ENCODE measurements at regions not wholly inside any gene's neighbourhood (a gene's known extent, or its start where the extent isn't known, plus 50 kb on each side); places are given as distances from the start of the nearest gene placed in this dataset.
"Not testable (repeated sequence)": the region's sequence is repeated elsewhere in the genome, so short reads cannot be mapped to it uniquely, and the experiment has no call there.

DNA sequence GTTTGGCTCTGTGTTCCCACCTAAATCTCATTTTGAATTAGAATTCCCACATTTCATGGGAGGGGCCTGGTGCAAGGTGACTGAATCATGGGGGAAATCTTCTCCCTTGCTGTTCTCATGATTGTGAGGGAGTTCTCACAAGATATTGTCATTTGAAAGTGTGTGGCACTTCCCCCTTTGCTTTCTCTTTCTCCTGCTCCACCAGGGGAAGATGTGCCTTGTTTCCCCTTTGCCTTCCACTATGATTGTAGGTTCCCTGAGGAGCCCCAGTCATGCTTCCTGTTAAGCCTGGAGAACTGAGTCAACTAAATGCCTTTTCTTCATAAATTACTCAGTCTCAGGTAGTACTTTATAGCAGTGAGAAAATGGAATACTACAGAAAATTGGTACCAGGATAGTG is 157.2 kb upstream of the TPRG1 start:
- H3K27ac Mint-ChIP-seq, result no peak overlapping the region
- peaks cover 21 to 48% of the 10 kb centered on the region in 2 donors for H3K36me3 Mint-ChIP-seq
- DNase-seq (ENCODE audit: low spot score in 2 of 2), result no peak
- peaks cover 22 to 34% of the 10 kb centered on the region in 2 donors for H3K9me3 Mint-ChIP-seq
- no peak for ATAC-seq

- not testable (repeated sequence) for H3K36me3 Mint-ChIP-seq; ATAC-seq; H3K27ac Mint-ChIP-seq; H3K9me3 Mint-ChIP-seq; DNase-seq (ENCODE audit: low spot score in 2 of 2)
These were observed 148.9 kb upstream of the TPRG1 start for GRCh38 chr3:189022576-189023466.

GRCh38 chr3:189025866-189026265 is 145.9 kb upstream of the TPRG1 start:
- H3K9me3 Mint-ChIP-seq, result peaks cover 0 to 9% of the 10 kb centered on the region in 2 donors
- DNase-seq (ENCODE audit: low spot score in 2 of 2) (no peak), ATAC-seq (no peak)
- no peak overlapping the region for H3K27ac Mint-ChIP-seq
- H3K36me3 Mint-ChIP-seq, result peaks cover 0 to 10% of the 10 kb centered on the region in 2 donors

GRCh38 chr3:189027626-189028155 is 144.1 kb upstream of the TPRG1 start:
- DNase-seq (ENCODE audit: low spot score in 2 of 2) (no peak), ATAC-seq (no peak)
- Mint-ChIP-seq H3K9me3 (peaks cover 0 to 9% of the 10 kb centered on the region in 2 donors), H3K36me3 (peaks cover 0 to 10% of the 10 kb centered on the region in 2 donors), H3K27ac (no peak overlapping the region)

DNA sequence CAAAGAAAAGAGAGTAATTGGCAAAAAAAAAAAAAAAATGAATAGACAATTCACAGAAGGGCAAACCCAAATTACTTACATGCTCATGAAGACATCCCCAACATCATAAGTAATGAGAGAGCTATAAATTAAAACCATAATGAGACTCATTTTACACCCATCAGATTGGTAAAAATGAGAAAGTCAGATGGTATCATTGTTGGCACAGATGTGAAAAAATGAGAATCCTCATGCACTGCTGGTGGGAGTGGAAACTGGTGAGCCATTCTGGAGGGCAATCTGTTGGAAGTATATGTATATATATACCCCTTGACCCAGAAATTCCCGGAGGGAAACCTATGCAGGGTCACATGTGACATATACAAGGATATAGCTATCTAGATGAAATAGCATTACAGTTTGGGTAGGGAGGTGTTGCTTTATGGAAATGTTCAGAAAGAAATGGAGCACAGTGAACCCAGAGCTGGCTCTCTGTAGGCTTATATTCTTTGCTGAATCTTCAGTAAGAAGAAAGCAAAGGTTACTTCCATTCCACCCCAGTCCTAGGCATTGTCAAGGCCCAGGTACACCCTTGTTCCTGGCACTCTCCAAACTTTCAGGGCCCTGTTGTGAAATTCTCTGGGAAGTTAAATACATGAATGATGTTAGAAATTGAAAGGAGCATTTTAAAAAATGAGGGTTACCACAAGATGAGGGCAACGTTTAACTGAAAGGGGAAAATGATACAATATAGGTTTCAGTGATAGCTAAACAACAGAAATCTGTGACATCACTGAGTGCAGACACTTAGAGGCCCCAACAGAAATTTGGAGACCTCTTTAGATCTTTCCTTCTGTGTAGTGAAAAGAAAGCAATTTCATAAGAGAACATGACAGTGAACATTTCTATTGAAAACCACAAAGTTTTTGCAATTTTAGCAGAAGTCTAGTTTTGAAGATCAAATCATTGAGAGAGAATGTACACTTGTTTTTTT is 132.7 kb upstream of the TPRG1 start:
- H3K36me3 Mint-ChIP-seq, result no peaks in the 10 kb centered on the region
- ATAC-seq, result peak; percentile 33 to 89
- no peak for DNase-seq (ENCODE audit: low spot score in 2 of 2)
- no peak overlapping the region for H3K27ac Mint-ChIP-seq
- peaks cover 0 to 5% of the 10 kb centered on the region in 2 donors for H3K9me3 Mint-ChIP-seq

GRCh38 chr3:189040656-189041335 is 131.0 kb upstream of the TPRG1 start:
- Mint-ChIP-seq H3K36me3 (no peaks in the 10 kb centered on the region), H3K27ac (no peak overlapping the region), H3K9me3 (peaks cover 0 to 5% of the 10 kb centered on the region in 2 donors)
- ATAC-seq (no peak), DNase-seq (ENCODE audit: low spot score in 2 of 2) (no peak)

DNA sequence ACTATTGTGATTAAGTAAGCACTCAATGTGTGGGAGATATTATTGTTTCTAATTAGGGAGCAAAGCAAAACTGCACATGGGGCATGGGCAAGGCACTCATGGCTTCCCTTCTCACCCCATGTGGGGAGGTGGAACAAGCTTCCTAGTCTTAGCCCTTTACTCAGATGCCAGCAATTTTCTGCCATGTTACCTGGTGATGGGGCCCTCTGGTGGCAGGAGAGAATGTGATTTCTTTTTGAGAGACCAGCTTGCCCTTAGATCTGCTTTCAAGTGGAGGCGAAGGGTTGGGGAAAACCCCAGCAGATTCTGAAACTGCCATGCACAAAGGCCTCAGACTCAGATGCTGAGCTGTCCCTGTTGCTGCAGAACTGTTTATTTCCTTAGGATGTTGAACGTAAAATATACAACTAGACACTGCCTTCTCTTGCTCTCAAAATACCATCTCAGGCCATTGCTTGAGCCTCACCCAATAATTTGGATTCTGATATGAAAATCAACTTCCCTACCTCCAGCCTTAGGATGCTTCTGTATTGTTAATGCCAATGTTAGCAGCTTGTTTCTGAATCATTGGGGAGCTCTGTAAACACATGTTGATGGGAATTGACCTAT is 130.2 kb upstream of the TPRG1 start:
- ATAC-seq, result peak; percentile 85 to 99
- DNase-seq (ENCODE audit: low spot score in 2 of 2), result peak; percentile 67 to 75
- no peaks in the 10 kb centered on the region for H3K36me3 Mint-ChIP-seq
- H3K27ac Mint-ChIP-seq, result no peak overlapping the region
- no peaks in the 10 kb centered on the region for H3K9me3 Mint-ChIP-seq

- DNase-seq (ENCODE audit: low spot score in 2 of 2), result no peak
- Mint-ChIP-seq H3K36me3 (no peaks in the 10 kb centered on the region), H3K27ac (no peak overlapping the region), H3K9me3 (no peaks in the 10 kb centered on the region)
- no peak for ATAC-seq
These were observed 128.9 kb upstream of the TPRG1 start for GRCh38 chr3:189042832-189043231.

GRCh38 chr3:189049458-189050236 is 122.1 kb upstream of the TPRG1 start:
- Mint-ChIP-seq H3K9me3 (no peaks in the 10 kb centered on the region), H3K36me3 (peaks cover 0 to 6% of the 10 kb centered on the region in 2 donors), H3K27ac (peak overlapping the region; percentile 12 to 22)
- DNase-seq (ENCODE audit: low spot score in 2 of 2), result no peak
- ATAC-seq, result peak in 1 of 2 donors; percentile 47

GRCh38 chr3:189053322-189053721 is 118.4 kb upstream of the TPRG1 start:
- ATAC-seq (no peak), DNase-seq (ENCODE audit: low spot score in 2 of 2) (no peak)
- Mint-ChIP-seq H3K9me3 (no peaks in the 10 kb centered on the region), H3K27ac (no peak overlapping the region), H3K36me3 (peaks cover 0 to 6% of the 10 kb centered on the region in 2 donors)

GRCh38 chr3:189056646-189057335 is 115.0 kb upstream of the TPRG1 start:
- no peak for ATAC-seq
- Mint-ChIP-seq H3K36me3 (peaks cover 0 to under 1% of the 10 kb centered on the region in 2 donors), H3K27ac (no peak overlapping the region), H3K9me3 (peaks cover under 1 to 14% of the 10 kb centered on the region in 2 donors)
- no peak for DNase-seq (ENCODE audit: low spot score in 2 of 2)

DNA sequence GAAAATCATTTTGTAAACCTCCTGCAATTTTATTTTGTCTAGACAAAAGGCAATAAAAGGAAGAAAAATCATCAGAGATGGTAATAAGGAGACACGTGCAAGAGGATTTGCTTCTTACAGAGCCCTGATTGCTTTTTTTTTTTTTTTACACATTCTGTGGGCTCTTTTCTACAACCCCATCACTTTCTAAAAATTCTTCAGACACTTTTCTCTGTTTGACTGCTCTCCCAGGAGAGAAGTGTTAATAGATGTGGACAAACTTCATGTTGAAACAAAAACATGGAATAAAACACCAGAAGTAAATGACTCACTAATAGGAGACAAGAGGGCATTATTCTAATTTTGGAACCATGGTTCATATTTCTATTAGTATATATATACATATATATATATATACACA is 114.4 kb upstream of the TPRG1 start:
- DNase-seq (ENCODE audit: low spot score in 2 of 2) (no peak), ATAC-seq (no peak)
- Mint-ChIP-seq H3K36me3 (peaks cover 0 to 4% of the 10 kb centered on the region in 2 donors), H3K9me3 (peaks cover 4 to 18% of the 10 kb centered on the region in 2 donors), H3K27ac (no peak overlapping the region)

DNA sequence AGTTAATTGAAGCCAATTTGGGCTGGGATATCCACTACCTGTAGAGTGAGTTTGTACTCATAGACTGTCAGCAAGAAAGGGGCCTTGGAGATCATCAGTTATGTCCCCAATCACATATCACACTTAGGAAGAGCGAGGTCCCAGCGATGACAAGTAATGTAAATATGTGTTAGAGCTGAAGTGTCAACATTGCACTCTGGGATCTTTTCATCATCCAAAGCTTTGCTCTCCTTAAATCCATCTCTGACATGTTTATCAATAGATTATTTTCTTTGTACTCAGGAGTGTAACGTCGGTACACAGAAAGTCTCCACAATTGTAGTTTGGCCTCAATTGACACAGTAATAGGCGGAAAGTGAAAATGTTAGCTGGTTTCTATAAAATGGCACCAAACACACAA is 113.7 kb upstream of the TPRG1 start:
- Mint-ChIP-seq H3K27ac (no peak overlapping the region), H3K9me3 (peaks cover 4 to 18% of the 10 kb centered on the region in 2 donors), H3K36me3 (peaks cover 0 to 4% of the 10 kb centered on the region in 2 donors)
- ATAC-seq, result no peak
- DNase-seq (ENCODE audit: low spot score in 2 of 2), result no peak

DNA sequence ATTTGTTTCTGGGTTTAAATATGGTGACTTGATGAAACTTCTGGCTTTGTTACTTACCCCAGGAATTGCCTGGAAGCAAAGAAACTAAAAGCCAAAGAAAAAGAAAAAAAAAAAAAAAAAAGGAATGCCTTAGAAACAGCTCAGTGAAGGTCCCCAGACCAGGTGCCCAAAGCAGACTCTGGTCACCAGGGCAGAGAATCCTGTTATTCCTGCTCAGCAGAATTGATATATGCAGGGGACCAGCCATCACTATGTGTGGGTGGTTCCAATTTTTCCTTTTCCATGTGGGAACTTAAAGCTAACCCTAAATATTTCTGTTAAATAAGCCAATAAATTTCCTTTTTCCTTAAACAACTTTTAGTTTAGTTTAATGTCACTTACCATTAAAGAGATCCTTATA is 100.8 kb upstream of the TPRG1 start:
- no peak for ATAC-seq

DNA sequence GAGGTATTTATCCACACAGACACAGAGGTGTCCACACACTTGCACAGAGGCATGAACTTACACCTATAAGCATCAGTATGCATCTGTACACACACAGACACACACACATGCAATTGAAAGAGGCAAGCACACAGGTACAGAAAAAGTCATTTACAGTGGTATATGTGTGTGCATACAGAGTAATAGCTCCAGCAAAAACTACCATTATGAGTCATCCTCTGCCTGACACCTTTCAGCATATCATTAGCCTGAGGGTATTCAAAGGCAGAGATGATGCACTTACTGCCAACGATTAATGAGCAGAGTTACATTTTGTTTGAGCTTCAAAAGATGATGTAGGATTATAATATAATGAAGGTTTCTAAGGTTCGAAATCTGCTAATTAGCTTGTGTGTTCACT is 100.3 kb upstream of the TPRG1 start:
- ATAC-seq, result peak; percentile 84 to 100
- Mint-ChIP-seq H3K36me3 (no peaks in the 10 kb centered on the region), H3K9me3 (no peaks in the 10 kb centered on the region), H3K27ac (no peak overlapping the region)
- no peak for DNase-seq (ENCODE audit: low spot score in 2 of 2)

More for the DNA sequence above, 100.8 kb upstream of the TPRG1 start:
- no peaks in the 10 kb centered on the region for H3K9me3 Mint-ChIP-seq
- H3K36me3 Mint-ChIP-seq, result no peaks in the 10 kb centered on the region
- H3K27ac Mint-ChIP-seq, result no peak overlapping the region
- DNase-seq (ENCODE audit: low spot score in 2 of 2), result no peak
